Mesothelial cell of epicardium (in vitro differentiated cells): ENCODE measurements at regions not wholly inside any gene's neighbourhood (a gene's known extent, or its start where the extent isn't known, plus 50 kb on each side); places are given as distances from the start of the nearest gene placed in this dataset.
"Not testable (repeated sequence)": the region's sequence is repeated elsewhere in the genome, so short reads cannot be mapped to it uniquely, and the experiment has no call there.

Source experiments
- DNase-seq, 2 experiments: peaks; one replicate each; pipeline ENCODE4 v3.0.0; 2021; ENCODE audit warnings: low spot score in 2 of 2; ENCODE audit not compliant: unreplicated experiment in 2 of 2
- H3K27ac Mint-ChIP-seq: 2 replicates; pipeline ENCODE4 v1.8.0; 2021; ENCODE audit warnings: mixed read lengths
- H3K27me3 Mint-ChIP-seq: 2 replicates; pipeline ENCODE4 v1.8.0; 2021; ENCODE audit warnings: low read depth, mixed read lengths
- H3K36me3 Mint-ChIP-seq: 2 replicates; pipeline ENCODE4 v1.8.0; 2021; ENCODE audit warnings: mixed read lengths
- H3K4me1 Mint-ChIP-seq: 2 replicates; pipeline ENCODE4 v1.8.0; 2021; ENCODE audit warnings: mixed read lengths
- H3K4me3 Mint-ChIP-seq: 2 replicates; pipeline ENCODE4 v1.8.0; 2021; ENCODE audit warnings: mild to moderate bottlenecking, moderate library complexity, mixed read lengths
- H3K9me3 Mint-ChIP-seq: 2 replicates; pipeline ENCODE4 v1.8.0; 2021; ENCODE audit warnings: mixed read lengths
- TF ChIP-seq, protein P1 (sequence below): fragments of 200-600 bp; sonication (generic); IDR thresholded peaks from one replicate; pipeline ENCODE4 v1.5.0; 2021; ENCODE audit warnings: antibody characterized with exemption; ENCODE audit not compliant: unreplicated experiment

GRCh38 chr10:37015498-37015897 is 109.9 kb upstream of the ANKRD30A start:
- TF ChIP-seq, protein P1, sequence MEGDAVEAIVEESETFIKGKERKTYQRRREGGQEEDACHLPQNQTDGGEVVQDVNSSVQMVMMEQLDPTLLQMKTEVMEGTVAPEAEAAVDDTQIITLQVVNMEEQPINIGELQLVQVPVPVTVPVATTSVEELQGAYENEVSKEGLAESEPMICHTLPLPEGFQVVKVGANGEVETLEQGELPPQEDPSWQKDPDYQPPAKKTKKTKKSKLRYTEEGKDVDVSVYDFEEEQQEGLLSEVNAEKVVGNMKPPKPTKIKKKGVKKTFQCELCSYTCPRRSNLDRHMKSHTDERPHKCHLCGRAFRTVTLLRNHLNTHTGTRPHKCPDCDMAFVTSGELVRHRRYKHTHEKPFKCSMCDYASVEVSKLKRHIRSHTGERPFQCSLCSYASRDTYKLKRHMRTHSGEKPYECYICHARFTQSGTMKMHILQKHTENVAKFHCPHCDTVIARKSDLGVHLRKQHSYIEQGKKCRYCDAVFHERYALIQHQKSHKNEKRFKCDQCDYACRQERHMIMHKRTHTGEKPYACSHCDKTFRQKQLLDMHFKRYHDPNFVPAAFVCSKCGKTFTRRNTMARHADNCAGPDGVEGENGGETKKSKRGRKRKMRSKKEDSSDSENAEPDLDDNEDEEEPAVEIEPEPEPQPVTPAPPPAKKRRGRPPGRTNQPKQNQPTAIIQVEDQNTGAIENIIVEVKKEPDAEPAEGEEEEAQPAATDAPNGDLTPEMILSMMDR = no peak
- H3K27me3 Mint-ChIP-seq = no peaks in the 10 kb centered on the region
- H3K9me3 Mint-ChIP-seq = peaks cover 83% of the 10 kb centered on the region
- no peak overlapping the region for H3K4me3 Mint-ChIP-seq
- H3K27ac Mint-ChIP-seq = no peak overlapping the region
- no peaks in the 10 kb centered on the region for H3K36me3 Mint-ChIP-seq
- no peak for DNase-seq
- H3K4me1 Mint-ChIP-seq = no peaks in the 10 kb centered on the region

DNA sequence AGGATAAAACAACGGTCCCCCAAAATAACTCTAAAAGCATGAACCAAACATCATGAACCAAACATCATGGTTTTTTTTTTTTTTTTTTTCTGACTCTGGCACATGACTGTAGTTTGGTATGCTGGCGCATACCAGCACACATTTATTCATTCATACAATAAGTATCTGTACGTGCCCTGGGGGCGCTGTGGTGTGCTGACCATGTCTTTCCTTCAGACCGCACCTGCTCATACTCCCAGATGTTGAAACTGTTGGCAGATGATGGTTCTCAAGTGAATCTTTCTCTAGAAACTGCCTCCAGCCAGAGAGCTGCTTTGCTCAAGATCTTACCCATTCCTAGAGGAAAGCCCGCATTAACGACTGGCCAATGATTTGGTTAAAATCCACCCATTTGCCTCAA is 114.7 kb upstream of the ANKRD30A start:
- H3K36me3 Mint-ChIP-seq = no peaks in the 10 kb centered on the region
- H3K4me3 Mint-ChIP-seq = no peak overlapping the region
- DNase-seq = no peak
- TF ChIP-seq, protein P1 = no peak
- peaks cover 74% of the 10 kb centered on the region for H3K9me3 Mint-ChIP-seq
- no peak overlapping the region for H3K27ac Mint-ChIP-seq
- H3K27me3 Mint-ChIP-seq = no peaks in the 10 kb centered on the region
- H3K4me1 Mint-ChIP-seq = no peaks in the 10 kb centered on the region

- not testable (repeated sequence) for H3K4me1 Mint-ChIP-seq, DNase-seq, H3K27ac Mint-ChIP-seq, H3K4me3 Mint-ChIP-seq, H3K36me3 Mint-ChIP-seq, H3K27me3 Mint-ChIP-seq
- H3K9me3 Mint-ChIP-seq = peaks cover 70% of the 10 kb centered on the region
Observed at GRCh38 chr10:37008276-37008675, 117.1 kb upstream of the ANKRD30A start.

DNA sequence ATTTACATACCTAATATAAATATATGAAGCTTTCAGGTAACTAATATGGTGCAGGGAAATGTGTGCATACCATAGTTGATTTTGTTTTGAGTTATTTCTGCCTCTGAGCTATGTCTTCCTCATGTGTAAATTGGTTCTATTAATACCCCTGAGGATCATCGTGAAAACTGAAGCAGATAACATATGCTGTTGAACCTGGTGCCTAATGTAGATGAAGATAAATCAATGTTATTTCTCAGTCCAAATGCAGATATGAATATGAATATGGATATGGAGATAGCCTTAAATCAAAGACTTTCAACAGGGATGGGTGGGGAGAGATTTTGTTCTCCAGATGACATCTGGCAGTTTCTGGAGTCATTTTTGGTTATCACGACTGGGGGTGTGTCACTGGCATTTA is 122.3 kb upstream of the ANKRD30A start:
- TF ChIP-seq, protein P1 = no peak
- Mint-ChIP-seq H3K36me3 (no peaks in the 10 kb centered on the region), H3K9me3 (peaks cover 58% of the 10 kb centered on the region)

GRCh38 chr10:36995806-36996205 is 129.6 kb upstream of the ANKRD30A start:
- H3K27me3 Mint-ChIP-seq, H3K4me3 Mint-ChIP-seq, H3K4me1 Mint-ChIP-seq, H3K36me3 Mint-ChIP-seq, DNase-seq, H3K27ac Mint-ChIP-seq: not testable (repeated sequence)
- H3K9me3 Mint-ChIP-seq = peaks cover 59% of the 10 kb centered on the region

More for the DNA sequence above, 122.3 kb upstream of the ANKRD30A start:
- H3K27ac Mint-ChIP-seq = no peak overlapping the region
- no peaks in the 10 kb centered on the region for H3K4me1 Mint-ChIP-seq
- no peak for DNase-seq
- H3K27me3 Mint-ChIP-seq = no peaks in the 10 kb centered on the region
- no peak overlapping the region for H3K4me3 Mint-ChIP-seq

DNA sequence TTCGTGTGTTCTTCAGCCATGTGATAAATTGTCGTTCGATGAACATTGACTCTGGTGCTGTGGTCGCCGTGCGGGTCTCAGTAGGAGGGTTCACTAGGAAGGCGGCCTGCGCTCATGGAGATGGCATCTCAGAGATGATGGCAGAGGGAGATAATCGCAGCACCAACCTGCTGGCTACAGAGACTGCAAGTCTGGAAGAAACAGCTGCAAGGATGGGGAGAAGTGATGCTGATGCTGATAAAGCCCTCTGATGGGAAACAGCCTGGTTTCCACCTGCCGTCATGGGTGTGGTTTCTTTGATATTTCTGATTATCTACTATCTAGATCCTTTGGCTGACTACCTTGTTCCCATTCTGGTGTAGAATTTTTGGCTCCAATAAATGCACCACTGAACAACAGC is 130.5 kb upstream of the ANKRD30A start:
- Mint-ChIP-seq H3K36me3 (peaks cover 2% of the 10 kb centered on the region), H3K9me3 (peaks cover 63% of the 10 kb centered on the region), H3K4me1 (no peaks in the 10 kb centered on the region), H3K27ac (no peak overlapping the region), H3K4me3 (no peak overlapping the region), H3K27me3 (no peaks in the 10 kb centered on the region)
- TF ChIP-seq, protein P1 = no peak
- DNase-seq = no peak

GRCh38 chr10:36989233-36989632 is 136.2 kb upstream of the ANKRD30A start:
- Mint-ChIP-seq H3K36me3 (peaks cover 2% of the 10 kb centered on the region), H3K4me3 (no peak overlapping the region), H3K9me3 (peaks cover 72% of the 10 kb centered on the region), H3K27ac (no peak overlapping the region), H3K27me3 (no peaks in the 10 kb centered on the region), H3K4me1 (no peaks in the 10 kb centered on the region)
- TF ChIP-seq, protein P1 = no peak
- DNase-seq = no peak
